Subcutaneous abdominal adipose tissue (tissue), 5 donors: ENCODE measurements at regions not wholly inside any gene's neighbourhood (a gene's known extent, or its start where the extent isn't known, plus 50 kb on each side); places are given as distances from the start of the nearest gene placed in this dataset.

ENCODE experiments used
- H3K27ac ChIP-seq: one replicate; pipeline ENCODE4 v1.7.0; 2013; ENCODE audit warnings: low read depth, mild to moderate bottlenecking, inconsistent platforms, low read length, moderate library complexity
- H3K27me3 ChIP-seq, 5 donors: one replicate each; pipeline ENCODE4 v1.7.0; 2013; ENCODE audit warnings: low read length in 5 of 5, inconsistent platforms in 1 of 5; ENCODE audit not compliant: control insufficient read depth in 5 of 5, insufficient read depth in 4 of 5
- H3K36me3 ChIP-seq, 5 donors: one replicate each; pipeline ENCODE4 v1.7.0; 2013; ENCODE audit warnings: low read length in 5 of 5; ENCODE audit not compliant: control insufficient read depth in 5 of 5, insufficient read depth in 5 of 5
- H3K4me1 ChIP-seq, 5 donors: one replicate each; pipeline ENCODE4 v1.7.0; 2013; ENCODE audit warnings: low read length in 5 of 5, mild to moderate bottlenecking in 3 of 5, moderate library complexity in 1 of 5; ENCODE audit not compliant: control insufficient read depth in 5 of 5, insufficient read depth in 5 of 5
- H3K4me3 ChIP-seq, 5 donors: one replicate each; pipeline ENCODE4 v1.7.0; 2013; ENCODE audit warnings: low read length in 5 of 5, low read depth in 1 of 5
- H3K9ac ChIP-seq, 5 donors: one replicate each; pipeline ENCODE4 v1.7.0; 2013; ENCODE audit warnings: low read length in 5 of 5, mild to moderate bottlenecking in 4 of 5, moderate library complexity in 3 of 5
- H3K9me3 ChIP-seq, 5 donors: one replicate each; pipeline ENCODE4 v1.7.0; 2013; ENCODE audit warnings: low read length in 5 of 5; ENCODE audit not compliant: control insufficient read depth in 5 of 5
- donor health status: healthy.
- donor health status: healthy.
- donor health status: healthy.
- donor health status: healthy.
- donor health status: healthy.

DNA sequence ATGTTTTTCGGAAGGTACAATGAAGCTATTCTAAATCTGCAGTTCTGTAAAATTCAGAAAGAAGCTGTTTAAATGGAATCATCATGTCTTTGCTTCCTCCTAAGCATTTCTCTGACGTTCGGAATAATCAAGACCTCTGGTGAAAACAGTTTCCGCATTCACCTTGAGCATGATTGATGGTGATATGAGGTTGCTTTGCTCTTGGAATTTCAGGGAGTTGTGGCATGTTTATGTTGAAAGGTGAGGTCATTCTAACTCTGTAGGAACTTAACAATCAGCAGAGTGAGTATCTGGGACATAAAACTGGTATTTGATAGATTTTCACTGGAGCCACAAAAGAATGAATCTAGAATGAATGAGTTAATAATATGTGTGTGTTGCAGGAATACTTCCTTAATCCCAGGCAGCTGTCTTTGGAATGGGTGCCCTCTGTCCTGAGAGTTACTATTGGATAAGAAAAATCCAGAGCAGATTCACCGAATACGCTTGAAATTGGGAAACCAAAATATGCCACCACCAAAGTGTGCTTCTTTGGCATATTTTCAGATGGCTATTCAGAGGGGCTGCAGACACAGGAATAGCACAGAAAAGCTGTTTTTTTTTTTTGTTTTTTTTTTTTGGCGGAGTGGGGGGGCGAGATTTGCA is 599.1 kb downstream of the CCER1 start:
- no peaks in the 10 kb centered on the region for H3K36me3 ChIP-seq
- no peaks in the 10 kb centered on the region for H3K4me1 ChIP-seq
- no peaks in the 10 kb centered on the region for H3K27me3 ChIP-seq
- H3K27ac ChIP-seq = no peak overlapping the region
- no peak overlapping the region for H3K9ac ChIP-seq
- no peaks in the 10 kb centered on the region for H3K9me3 ChIP-seq
- no peak overlapping the region for H3K4me3 ChIP-seq

DNA sequence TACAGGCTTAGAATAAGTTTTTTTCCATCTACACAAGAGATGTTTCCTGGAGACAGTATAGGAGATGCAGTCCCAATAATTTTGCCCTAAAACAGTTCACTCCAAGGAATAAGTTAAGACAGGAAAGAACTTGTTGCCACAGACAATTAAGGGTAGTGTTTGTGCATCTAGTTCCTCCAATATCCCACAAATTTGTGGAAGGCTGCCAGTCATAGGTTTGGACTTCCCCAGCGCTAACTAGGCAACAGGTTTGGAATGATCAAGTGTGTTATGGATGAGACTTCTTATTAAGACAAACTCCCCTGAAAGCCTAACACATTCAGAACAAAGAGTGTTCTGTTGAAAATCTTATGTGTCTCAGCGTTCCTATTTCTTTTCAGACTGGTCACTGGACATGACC is 611.0 kb downstream of the CCER1 start:
- Histone ChIP-seq H3K27ac (no peak overlapping the region), H3K4me1 (no peaks in the 10 kb centered on the region), H3K36me3 (no peaks in the 10 kb centered on the region), H3K4me3 (no peak overlapping the region), H3K9me3 (no peaks in the 10 kb centered on the region), H3K27me3 (no peaks in the 10 kb centered on the region), H3K9ac (no peak overlapping the region)

DNA sequence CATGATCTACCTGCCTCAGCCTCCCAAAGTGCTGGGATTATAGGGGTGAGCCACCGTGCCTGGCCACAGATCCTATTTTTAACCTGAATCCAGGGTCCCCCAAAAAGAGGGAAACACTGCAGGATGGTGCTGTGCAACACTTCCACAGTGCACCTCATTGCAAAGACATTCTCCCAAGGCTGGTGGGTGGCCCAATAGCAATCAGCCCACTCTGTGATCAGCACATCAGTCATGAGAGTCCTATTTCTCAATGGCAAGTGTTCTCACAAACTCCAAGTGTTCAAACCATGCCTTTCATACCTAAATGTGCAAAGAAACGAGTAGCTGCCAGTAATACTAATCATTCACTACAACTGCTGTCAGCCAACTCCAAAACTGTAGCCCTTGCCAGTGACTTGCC is 612.9 kb downstream of the CCER1 start:
- Histone ChIP-seq H3K9me3 (no peaks in the 10 kb centered on the region), H3K36me3 (no peaks in the 10 kb centered on the region), H3K27me3 (no peaks in the 10 kb centered on the region), H3K27ac (no peak overlapping the region), H3K4me1 (no peaks in the 10 kb centered on the region), H3K4me3 (no peak overlapping the region), H3K9ac (no peak overlapping the region)

GRCh38 chr12:90339837-90340236 is 615.1 kb downstream of the CCER1 start:
- H3K27me3 ChIP-seq = no peaks in the 10 kb centered on the region
- no peak overlapping the region for H3K9ac ChIP-seq
- H3K4me1 ChIP-seq = no peaks in the 10 kb centered on the region
- H3K27ac ChIP-seq = no peak overlapping the region
- H3K4me3 ChIP-seq = no peak overlapping the region
- no peaks in the 10 kb centered on the region for H3K36me3 ChIP-seq
- no peaks in the 10 kb centered on the region for H3K9me3 ChIP-seq

DNA sequence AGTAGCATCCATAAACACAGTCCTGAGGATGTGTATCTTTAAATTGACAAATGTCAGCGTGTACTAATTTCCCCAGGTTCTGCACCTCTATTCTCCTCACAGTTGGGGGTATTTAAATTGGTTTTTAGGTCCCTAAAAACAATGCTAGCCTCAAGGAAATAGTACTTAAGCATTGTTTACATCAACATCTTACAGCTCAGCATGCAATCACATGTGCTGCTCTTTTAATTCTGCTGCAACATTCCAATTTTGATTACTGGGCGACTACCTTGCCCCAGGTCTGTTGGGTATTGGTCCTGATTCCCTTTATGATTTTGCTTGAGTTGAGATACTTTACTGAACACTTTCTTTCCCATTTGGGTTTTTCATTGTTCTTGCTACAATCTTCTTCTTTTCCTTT is 616.6 kb downstream of the CCER1 start:
- no peaks in the 10 kb centered on the region for H3K27me3 ChIP-seq

GRCh38 chr12:90337018-90337417 is 618.0 kb downstream of the CCER1 start:
- H3K4me3 ChIP-seq = no peak overlapping the region
- H3K36me3 ChIP-seq = no peaks in the 10 kb centered on the region
- H3K27me3 ChIP-seq = no peaks in the 10 kb centered on the region
- no peaks in the 10 kb centered on the region for H3K4me1 ChIP-seq
- H3K9me3 ChIP-seq = no peaks in the 10 kb centered on the region
- no peak overlapping the region for H3K27ac ChIP-seq
- no peak overlapping the region for H3K9ac ChIP-seq

More for the DNA sequence above, 616.6 kb downstream of the CCER1 start:
- H3K9ac ChIP-seq = no peak overlapping the region
- no peaks in the 10 kb centered on the region for H3K9me3 ChIP-seq
- no peaks in the 10 kb centered on the region for H3K4me1 ChIP-seq
- H3K36me3 ChIP-seq = no peaks in the 10 kb centered on the region
- no peak overlapping the region for H3K27ac ChIP-seq
- no peak overlapping the region for H3K4me3 ChIP-seq

DNA sequence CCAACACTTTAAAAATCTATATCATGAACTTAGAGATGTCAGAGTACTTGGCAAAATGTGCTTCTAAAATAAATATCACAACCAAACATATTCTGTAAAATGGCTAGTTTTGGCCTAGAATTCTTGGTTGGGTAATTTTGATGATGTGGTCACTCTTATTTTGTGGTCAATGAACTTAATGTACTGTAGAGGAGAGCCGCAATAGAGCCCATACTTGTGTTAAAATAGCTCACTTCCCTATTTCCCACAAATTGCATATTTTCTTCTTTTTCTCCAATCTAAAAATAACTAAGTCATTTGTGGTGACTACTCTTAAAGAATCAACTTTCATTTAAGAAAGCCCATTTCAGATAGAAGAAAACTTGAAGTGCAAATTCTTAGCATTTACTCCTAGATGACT is 619.4 kb downstream of the CCER1 start:
- H3K4me3 ChIP-seq = no peak overlapping the region
- H3K4me1 ChIP-seq = peaks cover 0 to 8% (median 0%) of the 10 kb centered on the region in 5 donors
- H3K9me3 ChIP-seq = no peaks in the 10 kb centered on the region
- H3K9ac ChIP-seq = no peak overlapping the region
- H3K27me3 ChIP-seq = no peaks in the 10 kb centered on the region
- no peaks in the 10 kb centered on the region for H3K36me3 ChIP-seq
- no peak overlapping the region for H3K27ac ChIP-seq

DNA sequence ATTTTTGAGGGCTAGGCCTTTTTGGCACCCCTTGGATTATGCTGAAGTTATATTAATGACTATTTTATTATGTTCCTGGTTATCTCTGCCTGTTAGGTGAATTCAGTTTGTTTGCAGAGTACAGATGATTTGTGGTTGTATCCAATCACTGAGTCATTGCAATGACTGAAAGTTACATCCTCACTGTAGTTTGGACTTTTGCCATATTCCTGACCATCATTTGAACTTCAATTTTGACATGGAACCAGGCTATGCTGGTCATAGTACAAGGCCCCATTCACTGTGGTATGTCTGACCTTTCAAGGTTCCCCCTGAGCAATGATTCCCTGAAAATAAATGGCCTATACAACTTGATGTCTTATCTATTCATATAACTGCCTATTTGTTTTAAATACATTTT is 621.0 kb downstream of the CCER1 start:
- Histone ChIP-seq H3K4me1 (peaks cover 0 to 9% (median 0%) of the 10 kb centered on the region in 5 donors), H3K4me3 (no peak overlapping the region), H3K36me3 (no peaks in the 10 kb centered on the region)

GRCh38 chr12:90333424-90333823 is 621.6 kb downstream of the CCER1 start:
- H3K4me1 ChIP-seq = peaks cover 0 to 14% (median 0%) of the 10 kb centered on the region in 5 donors
- no peak overlapping the region for H3K9ac ChIP-seq
- H3K27me3 ChIP-seq = no peaks in the 10 kb centered on the region
- H3K9me3 ChIP-seq = no peaks in the 10 kb centered on the region
- H3K4me3 ChIP-seq = no peak overlapping the region
- no peak overlapping the region for H3K27ac ChIP-seq
- H3K36me3 ChIP-seq = no peaks in the 10 kb centered on the region

More for the DNA sequence above, 621.0 kb downstream of the CCER1 start:
- H3K27me3 ChIP-seq = no peaks in the 10 kb centered on the region
- H3K9ac ChIP-seq = no peak overlapping the region
- no peaks in the 10 kb centered on the region for H3K9me3 ChIP-seq
- H3K27ac ChIP-seq = no peak overlapping the region

DNA sequence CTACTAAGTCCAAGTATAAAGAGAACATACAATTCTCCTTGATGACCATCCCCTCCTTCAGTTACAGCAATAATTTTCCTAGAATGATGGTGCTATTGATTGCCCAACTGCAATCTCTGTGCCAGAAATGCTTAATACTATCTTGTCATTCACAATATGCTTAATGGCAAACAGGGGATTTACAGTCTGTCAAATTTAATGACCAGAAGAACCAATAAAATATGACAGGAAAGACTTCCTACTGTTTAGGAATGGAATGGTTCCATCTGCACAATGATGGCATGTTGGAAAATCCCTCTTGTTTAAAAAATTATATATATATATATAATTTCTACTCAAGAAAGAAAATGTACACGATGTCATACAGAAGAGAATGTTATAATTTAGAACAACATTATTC is 623.2 kb downstream of the CCER1 start:
- no peak overlapping the region for H3K9ac ChIP-seq
- H3K4me3 ChIP-seq = no peak overlapping the region
- H3K27ac ChIP-seq = no peak overlapping the region
- no peaks in the 10 kb centered on the region for H3K36me3 ChIP-seq
- no peaks in the 10 kb centered on the region for H3K9me3 ChIP-seq
- H3K4me1 ChIP-seq = peaks cover 0 to 19% (median 0%) of the 10 kb centered on the region in 5 donors
- H3K27me3 ChIP-seq = no peaks in the 10 kb centered on the region
